ENCODE measurements at regions not wholly inside any gene's neighbourhood (a gene's known extent, or its start where the extent isn't known, plus 50 kb on each side); places are given as distances from the start of the nearest gene placed in this dataset.
"Not testable (repeated sequence)": the region's sequence is repeated elsewhere in the genome, so short reads cannot be mapped to it uniquely, and the experiment has no call there.

- Histone ChIP-seq H3K27ac (no peak overlapping the region), H3K36me3 (replicated peaks; ENCODE audit: insufficient read depth, low read depth) (no peaks in the 10 kb centered on the region), H3K4me3 (no peak overlapping the region), H3K4me1 (ENCODE audit: insufficient read depth) (peaks cover 17% of the 10 kb centered on the region), H3K79me2 (no peaks in the 10 kb centered on the region), H3K9me2 (replicated peaks; ENCODE audit: insufficient read depth) (no peaks in the 10 kb centered on the region), H4K20me1 (ENCODE audit: insufficient read depth, poor library complexity, severe bottlenecking) (no peaks in the 10 kb centered on the region), H3K4me2 (peak overlapping the region; percentile 96), H3K9me3 (ENCODE audit: low read depth) (no peaks in the 10 kb centered on the region), H3K27me3 (peaks cover 4% of the 10 kb centered on the region), H2AFZ (no peak overlapping the region)
- WGBS (ENCODE audit: low lambda C conversion rate, missing lambda C conversion rate), result 37% methylated on average over 12 of the region's 12 CpGs
- TF ChIP-seq EZH2phosphoT487 (IDR thresholded peaks at IDR 0.05; ENCODE audit: low read depth, severe bottlenecking, unreplicated experiment), result no peak
- TF ChIP-seq EZH2 (IDR thresholded peaks at IDR 0.05; ENCODE audit: borderline replicate concordance), result no peak
- peak; percentile 45 for TF ChIP-seq CTCF (IDR thresholded peaks at IDR 0.05; ENCODE audit: poor library complexity)
- peak; percentile 52 for DNase-seq (ENCODE audit: low spot score)
These were observed 125.8 kb downstream of the MRPL14 start for GRCh38 chr6:44001318-44002066.

GRCh38 chr6:44000164-44000842, 126.9 kb downstream of the MRPL14 start:
- Histone ChIP-seq H3K9me2 (replicated peaks; ENCODE audit: insufficient read depth) (no peaks in the 10 kb centered on the region), H3K27me3 (peaks cover 4% of the 10 kb centered on the region), H3K9me3 (ENCODE audit: low read depth) (no peaks in the 10 kb centered on the region), H3K79me2 (no peaks in the 10 kb centered on the region), H4K20me1 (ENCODE audit: insufficient read depth, poor library complexity, severe bottlenecking) (no peaks in the 10 kb centered on the region), H3K4me2 (no peak overlapping the region), H2AFZ (no peak overlapping the region), H3K36me3 (replicated peaks; ENCODE audit: insufficient read depth, low read depth) (no peaks in the 10 kb centered on the region), H3K4me1 (ENCODE audit: insufficient read depth) (peaks cover 17% of the 10 kb centered on the region), H3K4me3 (no peak overlapping the region), H3K27ac (no peak overlapping the region)
- TF ChIP-seq EZH2 (IDR thresholded peaks at IDR 0.05; ENCODE audit: borderline replicate concordance) (no peak), CTCF (IDR thresholded peaks at IDR 0.05; ENCODE audit: poor library complexity) (no peak), EZH2phosphoT487 (IDR thresholded peaks at IDR 0.05; ENCODE audit: low read depth, severe bottlenecking, unreplicated experiment) (no peak)
- no peak for DNase-seq (ENCODE audit: low spot score)
- WGBS (ENCODE audit: low lambda C conversion rate, missing lambda C conversion rate), result 65% methylated on average over 14 of the region's 14 CpGs

DNA sequence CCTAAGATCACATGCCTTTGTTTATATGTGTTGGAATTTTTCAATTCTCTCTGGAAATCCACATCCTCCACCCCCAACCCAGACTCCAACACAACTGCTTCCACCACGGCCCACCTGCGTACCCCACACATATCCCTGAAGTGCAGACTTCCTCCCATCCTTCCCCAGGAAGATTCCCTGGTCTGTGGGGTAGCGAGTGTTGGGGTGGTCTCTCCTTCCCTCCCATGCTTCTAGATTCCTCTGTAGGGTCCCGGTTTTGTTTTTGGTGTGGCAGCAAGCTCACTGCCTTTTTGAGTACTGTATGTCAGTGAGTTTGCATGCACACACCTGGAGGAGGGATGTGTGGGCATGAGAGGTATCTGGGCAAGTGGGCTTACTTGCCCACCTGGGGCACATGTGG, 127.6 kb downstream of the MRPL14 start:
- WGBS (ENCODE audit: low lambda C conversion rate, missing lambda C conversion rate), result 98% methylated on average over 4 of the region's 4 CpGs
- TF ChIP-seq EZH2 (IDR thresholded peaks at IDR 0.05; ENCODE audit: borderline replicate concordance) (no peak), CTCF (IDR thresholded peaks at IDR 0.05; ENCODE audit: poor library complexity) (no peak), EZH2phosphoT487 (IDR thresholded peaks at IDR 0.05; ENCODE audit: low read depth, severe bottlenecking, unreplicated experiment) (no peak)
- H3K27ac ChIP-seq, result no peak overlapping the region

DNA sequence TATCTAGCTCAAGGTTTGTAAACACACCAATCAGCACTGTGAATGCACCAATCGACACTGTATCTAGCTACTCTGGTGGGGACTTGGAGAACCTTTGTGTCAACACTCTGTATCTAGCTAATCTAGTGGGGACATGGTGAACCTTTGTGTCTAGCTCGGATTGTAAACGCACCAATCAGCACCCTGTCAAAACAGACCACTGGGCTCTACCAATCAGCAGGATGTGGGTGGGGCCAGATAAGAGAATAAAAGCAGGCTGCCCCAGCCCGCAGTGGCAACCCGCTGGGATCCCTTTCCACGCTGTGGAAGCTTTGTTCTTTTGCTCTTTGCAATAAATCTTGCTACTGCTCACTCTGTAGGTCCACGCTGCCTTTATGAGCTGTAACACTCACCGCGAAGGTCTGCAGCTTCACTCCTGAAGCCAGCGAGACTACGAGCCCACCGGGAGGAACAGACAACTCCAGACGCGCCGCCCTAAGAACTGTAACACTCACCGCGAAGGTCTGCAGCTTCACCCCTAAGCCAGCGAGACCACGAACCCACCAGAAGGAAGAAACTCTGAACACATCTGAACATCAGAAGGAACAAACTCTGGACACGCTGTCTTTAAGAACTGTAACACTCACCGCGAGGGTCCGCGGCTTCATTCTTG, 128.5 kb downstream of the MRPL14 start:
- H3K27me3 ChIP-seq; H2AFZ ChIP-seq; H3K9me2 ChIP-seq (replicated peaks; ENCODE audit: insufficient read depth); H3K4me2 ChIP-seq; DNase-seq (ENCODE audit: low spot score); H3K9me3 ChIP-seq (ENCODE audit: low read depth); H3K79me2 ChIP-seq; H3K4me3 ChIP-seq; H4K20me1 ChIP-seq (ENCODE audit: insufficient read depth, poor library complexity, severe bottlenecking); H3K27ac ChIP-seq; H3K36me3 ChIP-seq (replicated peaks; ENCODE audit: insufficient read depth, low read depth): not testable (repeated sequence)
- peaks cover 20% of the 10 kb centered on the region for H3K4me1 ChIP-seq (ENCODE audit: insufficient read depth)
- WGBS (ENCODE audit: low lambda C conversion rate, missing lambda C conversion rate), result 92% methylated on average over 23 of the region's 24 CpGs

More for the DNA sequence above, 127.6 kb downstream of the MRPL14 start:
- DNase-seq (ENCODE audit: low spot score), result no peak
- H3K4me3 ChIP-seq, result no peak overlapping the region
- H3K36me3 ChIP-seq (replicated peaks; ENCODE audit: insufficient read depth, low read depth), result no peaks in the 10 kb centered on the region
- H3K4me2 ChIP-seq, result no peak overlapping the region
- no peak overlapping the region for H2AFZ ChIP-seq
- H3K9me2 ChIP-seq (replicated peaks; ENCODE audit: insufficient read depth), result no peaks in the 10 kb centered on the region
- H3K4me1 ChIP-seq (ENCODE audit: insufficient read depth), result peaks cover 17% of the 10 kb centered on the region
- H3K9me3 ChIP-seq (ENCODE audit: low read depth), result no peaks in the 10 kb centered on the region
- peaks cover 4% of the 10 kb centered on the region for H3K27me3 ChIP-seq
- H3K79me2 ChIP-seq, result no peaks in the 10 kb centered on the region
- H4K20me1 ChIP-seq (ENCODE audit: insufficient read depth, poor library complexity, severe bottlenecking), result no peaks in the 10 kb centered on the region

DNA sequence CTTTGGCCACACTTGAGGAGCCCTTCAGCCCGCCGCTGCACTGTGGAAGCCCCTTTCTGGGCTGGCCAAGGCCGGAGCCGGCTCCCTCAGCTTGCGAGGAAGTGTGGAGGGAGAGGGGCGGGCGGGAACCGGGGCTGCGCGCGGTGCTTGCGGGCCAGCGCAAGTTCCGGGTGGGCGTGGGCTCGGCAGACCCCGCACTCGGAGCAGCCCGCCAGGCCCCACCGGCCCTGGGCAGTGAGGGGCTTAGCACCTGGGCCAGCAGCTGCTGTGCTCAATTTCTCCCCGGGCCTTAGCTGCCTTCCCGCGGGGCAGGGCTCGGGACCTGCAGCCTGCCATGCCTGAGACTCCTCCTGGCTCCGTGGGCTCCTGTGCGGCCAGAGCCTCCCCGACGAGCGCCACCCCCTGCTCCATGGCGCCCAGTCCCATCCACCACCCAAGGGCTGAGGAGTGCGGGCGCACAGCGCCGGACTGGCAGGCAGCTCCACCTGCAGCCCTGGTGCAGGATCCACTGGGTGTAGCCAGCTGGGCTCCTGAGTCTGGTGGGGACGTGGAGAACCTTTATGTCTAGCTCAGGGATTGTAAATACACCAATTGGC, 129.2 kb downstream of the MRPL14 start:
- H3K9me3 ChIP-seq (ENCODE audit: low read depth); H3K4me3 ChIP-seq; H3K4me2 ChIP-seq; H4K20me1 ChIP-seq (ENCODE audit: insufficient read depth, poor library complexity, severe bottlenecking); H2AFZ ChIP-seq; H3K27me3 ChIP-seq; H3K27ac ChIP-seq; DNase-seq (ENCODE audit: low spot score); H3K36me3 ChIP-seq (replicated peaks; ENCODE audit: insufficient read depth, low read depth); H3K79me2 ChIP-seq; H3K9me2 ChIP-seq (replicated peaks; ENCODE audit: insufficient read depth): not testable (repeated sequence)
- peaks cover 24% of the 10 kb centered on the region for H3K4me1 ChIP-seq (ENCODE audit: insufficient read depth)
- WGBS (ENCODE audit: low lambda C conversion rate, missing lambda C conversion rate), result 96% methylated on average over 21 of the region's 35 CpGs

Data from hepatocyte (in vitro differentiated cells).